Ishikawa (cell line): ENCODE measurements at regions not wholly inside any gene's neighbourhood (a gene's known extent, or its start where the extent isn't known, plus 50 kb on each side); places are given as distances from the start of the nearest gene placed in this dataset.

ENCODE experiments used
- CEBPB ChIP-seq: IDR thresholded peaks from 2 replicates; pipeline ENCODE4 v1.6.1; 2012
- CREB1 ChIP-seq: IDR thresholded peaks from 2 replicates; pipeline ENCODE4 v1.6.1; 2012; ENCODE audit warnings: low read depth
- EGR1 ChIP-seq: IDR thresholded peaks from 2 replicates; pipeline ENCODE4 v1.6.1; 2012
- EP300 ChIP-seq: IDR thresholded peaks from 2 replicates; pipeline ENCODE4 v1.6.1; 2012; ENCODE audit warnings: borderline replicate concordance
- FOXM1 ChIP-seq: IDR thresholded peaks from 2 replicates; pipeline ENCODE4 v1.6.1; 2012; ENCODE audit warnings: low read depth, borderline replicate concordance
- NFIC ChIP-seq: IDR thresholded peaks from 2 replicates; pipeline ENCODE4 v1.6.1; 2012
- RAD21 ChIP-seq: IDR thresholded peaks from 2 replicates; pipeline ENCODE4 v1.6.1; 2012; ENCODE audit warnings: low read depth
- TAF1 ChIP-seq: IDR thresholded peaks from 2 replicates; pipeline ENCODE4 v1.6.1; 2012; ENCODE audit warnings: low read depth, mild to moderate bottlenecking
- TCF12 ChIP-seq: IDR thresholded peaks from 2 replicates; pipeline ENCODE4 v1.6.1; 2012; ENCODE audit warnings: low read depth
- TEAD4 ChIP-seq: IDR thresholded peaks from 2 replicates; pipeline ENCODE4 v1.6.1; 2012
- YY1 ChIP-seq: IDR thresholded peaks from 2 replicates; pipeline ENCODE4 v1.6.1; 2012; ENCODE audit warnings: low read depth
- ZBTB7A ChIP-seq: IDR thresholded peaks from 2 replicates; pipeline ENCODE4 v1.6.1; 2012; ENCODE audit warnings: low read depth
- TF ChIP-seq, protein P1 (sequence below): IDR thresholded peaks from 2 replicates; pipeline ENCODE4 v1.6.1; 2012
- TF ChIP-seq, protein P2 (sequence below): IDR thresholded peaks from 2 replicates; pipeline ENCODE4 v1.6.1; 2012
- TF ChIP-seq, protein P3 (sequence below): IDR thresholded peaks from 2 replicates; pipeline ENCODE4 v1.6.1; 2012; ENCODE audit warnings: low read depth, mild to moderate bottlenecking

DNA sequence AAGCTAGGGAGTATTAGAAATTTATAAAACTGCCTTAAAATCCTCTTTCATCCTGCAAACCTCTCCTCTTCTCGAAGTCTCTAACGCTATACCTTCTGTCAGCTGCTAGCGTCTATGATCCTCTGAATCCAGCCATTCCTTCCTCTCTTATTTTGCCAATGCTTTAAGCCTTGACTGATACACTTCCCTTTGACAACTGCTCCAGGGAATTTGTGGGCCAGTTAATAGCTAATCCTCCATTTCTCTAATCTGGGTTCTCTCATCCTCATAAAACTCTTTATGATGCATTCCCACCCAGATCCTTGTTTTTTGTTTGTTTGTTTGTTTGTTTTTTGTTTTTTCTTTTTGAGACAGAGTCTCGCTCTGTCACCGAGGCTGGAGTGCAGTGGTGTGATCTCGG is 293.6 kb upstream of the PUDP start:
- TF ChIP-seq, protein P1, sequence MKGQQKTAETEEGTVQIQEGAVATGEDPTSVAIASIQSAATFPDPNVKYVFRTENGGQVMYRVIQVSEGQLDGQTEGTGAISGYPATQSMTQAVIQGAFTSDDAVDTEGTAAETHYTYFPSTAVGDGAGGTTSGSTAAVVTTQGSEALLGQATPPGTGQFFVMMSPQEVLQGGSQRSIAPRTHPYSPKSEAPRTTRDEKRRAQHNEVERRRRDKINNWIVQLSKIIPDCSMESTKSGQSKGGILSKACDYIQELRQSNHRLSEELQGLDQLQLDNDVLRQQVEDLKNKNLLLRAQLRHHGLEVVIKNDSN, result no peak
- no peak for TF ChIP-seq TEAD4
- TF ChIP-seq NFIC, result no peak
- TF ChIP-seq RAD21, result no peak
- TF ChIP-seq TCF12, result no peak
- no peak for TF ChIP-seq EGR1

DNA sequence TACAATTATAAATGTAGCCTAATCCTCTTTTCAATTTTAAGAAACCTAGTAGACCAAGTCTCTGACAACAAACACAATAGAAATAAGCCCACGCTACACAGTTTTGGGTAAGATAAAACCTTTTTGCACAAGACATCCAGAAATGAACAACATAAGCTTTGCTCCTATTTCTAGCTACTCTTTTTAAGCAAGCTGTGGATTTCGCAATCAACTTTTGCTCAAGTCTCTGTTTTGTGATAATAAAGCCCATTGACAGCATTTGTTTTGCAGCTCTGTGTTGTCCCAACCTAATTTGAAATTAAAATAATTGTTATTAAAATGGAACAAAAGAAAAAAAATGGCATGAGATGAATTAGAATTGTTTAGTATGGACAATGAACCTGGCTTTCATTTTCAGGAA is 287.9 kb upstream of the PUDP start:
- no peak for TF ChIP-seq YY1
- no peak for TF ChIP-seq TEAD4
- no peak for TF ChIP-seq NFIC
- TF ChIP-seq EP300, result no peak
- TF ChIP-seq, protein P1, result no peak
- TF ChIP-seq, protein P2, sequence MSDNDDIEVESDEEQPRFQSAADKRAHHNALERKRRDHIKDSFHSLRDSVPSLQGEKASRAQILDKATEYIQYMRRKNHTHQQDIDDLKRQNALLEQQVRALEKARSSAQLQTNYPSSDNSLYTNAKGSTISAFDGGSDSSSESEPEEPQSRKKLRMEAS, result no peak
- no peak for TF ChIP-seq FOXM1

DNA sequence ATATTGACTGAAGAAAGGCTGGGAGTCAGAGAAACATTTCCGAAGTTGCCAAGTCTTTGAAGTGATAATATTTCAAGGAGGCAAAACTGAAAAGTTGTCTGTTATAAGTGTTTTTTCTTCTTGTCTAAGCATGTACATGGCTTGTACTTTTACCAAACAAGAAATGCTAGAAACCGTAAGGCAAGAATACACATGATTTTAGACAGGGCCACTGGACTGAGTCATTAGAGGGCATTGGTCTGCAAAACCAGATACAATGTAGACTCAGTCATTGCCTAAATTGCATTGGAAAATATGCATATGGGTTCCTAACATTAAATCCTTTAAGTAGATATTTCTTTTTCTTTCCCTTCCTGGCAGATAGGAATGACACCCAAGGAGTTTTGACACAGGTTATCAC is 284.9 kb upstream of the PUDP start:
- no peak for TF ChIP-seq YY1
- TF ChIP-seq TCF12, result no peak
- no peak for TF ChIP-seq EGR1
- no peak for TF ChIP-seq NFIC
- no peak for TF ChIP-seq RAD21
- TF ChIP-seq CREB1, result no peak
- TF ChIP-seq, protein P1, result no peak
- no peak for TF ChIP-seq CEBPB
- no peak for TF ChIP-seq ZBTB7A
- TF ChIP-seq, protein P2, result no peak
- TF ChIP-seq, protein P3, sequence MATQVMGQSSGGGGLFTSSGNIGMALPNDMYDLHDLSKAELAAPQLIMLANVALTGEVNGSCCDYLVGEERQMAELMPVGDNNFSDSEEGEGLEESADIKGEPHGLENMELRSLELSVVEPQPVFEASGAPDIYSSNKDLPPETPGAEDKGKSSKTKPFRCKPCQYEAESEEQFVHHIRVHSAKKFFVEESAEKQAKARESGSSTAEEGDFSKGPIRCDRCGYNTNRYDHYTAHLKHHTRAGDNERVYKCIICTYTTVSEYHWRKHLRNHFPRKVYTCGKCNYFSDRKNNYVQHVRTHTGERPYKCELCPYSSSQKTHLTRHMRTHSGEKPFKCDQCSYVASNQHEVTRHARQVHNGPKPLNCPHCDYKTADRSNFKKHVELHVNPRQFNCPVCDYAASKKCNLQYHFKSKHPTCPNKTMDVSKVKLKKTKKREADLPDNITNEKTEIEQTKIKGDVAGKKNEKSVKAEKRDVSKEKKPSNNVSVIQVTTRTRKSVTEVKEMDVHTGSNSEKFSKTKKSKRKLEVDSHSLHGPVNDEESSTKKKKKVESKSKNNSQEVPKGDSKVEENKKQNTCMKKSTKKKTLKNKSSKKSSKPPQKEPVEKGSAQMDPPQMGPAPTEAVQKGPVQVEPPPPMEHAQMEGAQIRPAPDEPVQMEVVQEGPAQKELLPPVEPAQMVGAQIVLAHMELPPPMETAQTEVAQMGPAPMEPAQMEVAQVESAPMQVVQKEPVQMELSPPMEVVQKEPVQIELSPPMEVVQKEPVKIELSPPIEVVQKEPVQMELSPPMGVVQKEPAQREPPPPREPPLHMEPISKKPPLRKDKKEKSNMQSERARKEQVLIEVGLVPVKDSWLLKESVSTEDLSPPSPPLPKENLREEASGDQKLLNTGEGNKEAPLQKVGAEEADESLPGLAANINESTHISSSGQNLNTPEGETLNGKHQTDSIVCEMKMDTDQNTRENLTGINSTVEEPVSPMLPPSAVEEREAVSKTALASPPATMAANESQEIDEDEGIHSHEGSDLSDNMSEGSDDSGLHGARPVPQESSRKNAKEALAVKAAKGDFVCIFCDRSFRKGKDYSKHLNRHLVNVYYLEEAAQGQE, result no peak
- TF ChIP-seq TEAD4, result no peak
- TF ChIP-seq FOXM1, result no peak
- TF ChIP-seq TAF1, result no peak

DNA sequence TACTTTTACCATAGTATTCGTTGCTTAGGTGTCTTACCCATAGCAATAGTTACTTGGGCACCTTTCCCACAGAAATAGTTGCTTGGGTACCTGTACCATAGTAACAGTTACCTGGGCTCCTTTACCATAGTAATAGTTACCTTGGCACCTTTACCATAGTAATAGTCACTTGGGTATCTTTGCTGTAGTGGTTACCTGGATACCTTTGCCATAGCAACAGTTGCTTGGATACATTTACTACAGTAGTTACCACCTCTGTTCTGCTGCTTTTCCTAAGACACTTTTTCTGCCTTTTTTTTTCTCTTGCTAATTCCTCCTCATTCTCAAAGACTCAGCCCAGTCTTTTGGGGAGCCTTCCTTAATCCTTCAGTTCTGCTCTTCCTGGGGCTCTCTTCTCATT is 272.8 kb upstream of the PUDP start:
- TF ChIP-seq RAD21 (no peak), TCF12 (no peak), CEBPB (no peak)
- TF ChIP-seq, protein P1, result no peak
- TF ChIP-seq, protein P3, result no peak

DNA sequence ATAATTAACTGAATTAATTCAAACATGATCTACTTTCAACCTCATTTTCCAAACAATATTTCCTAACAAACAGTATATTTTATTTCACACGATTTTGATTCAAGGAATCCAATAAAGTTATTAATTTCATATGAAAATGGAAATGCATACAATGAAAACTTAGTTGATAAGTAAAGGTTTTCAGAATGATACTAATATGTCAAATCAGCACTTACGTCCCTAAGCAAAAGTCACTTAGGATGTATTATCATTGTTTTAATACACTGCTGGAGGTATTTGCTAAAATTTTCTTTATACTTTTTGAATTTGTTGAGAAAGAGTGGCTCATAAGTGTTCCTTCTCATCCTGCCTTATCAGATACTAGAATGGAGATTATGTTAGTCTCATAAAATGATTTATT is 266.8 kb upstream of the PUDP start:
- TF ChIP-seq TCF12 (no peak), EP300 (no peak), NFIC (no peak), FOXM1 (no peak), TEAD4 (no peak), CREB1 (no peak), ZBTB7A (no peak), RAD21 (no peak), YY1 (no peak)
- TF ChIP-seq, protein P2, result no peak

DNA sequence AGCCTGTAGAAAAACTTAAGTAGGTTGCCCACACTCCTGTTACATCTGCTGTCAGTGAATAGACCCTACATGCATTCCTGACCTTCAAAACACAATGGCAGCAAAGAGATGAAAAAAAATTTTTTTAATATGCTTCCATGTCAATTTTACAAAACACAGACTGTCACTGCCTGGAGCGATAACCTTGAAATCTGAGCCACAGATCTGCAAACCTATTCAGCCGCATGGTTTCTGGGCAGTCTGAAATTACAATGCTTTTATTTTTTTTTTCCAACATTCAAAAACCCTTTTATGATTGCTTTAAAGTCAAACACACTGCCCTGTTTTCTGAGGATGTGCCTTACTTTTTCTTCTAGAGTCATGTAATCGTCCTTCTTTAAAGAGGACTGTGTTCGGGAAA is 264.9 kb upstream of the PUDP start:
- TF ChIP-seq TCF12 (no peak), ZBTB7A (no peak), YY1 (no peak), EGR1 (no peak), FOXM1 (no peak)
- TF ChIP-seq, protein P1, result no peak
- TF ChIP-seq, protein P2, result no peak
- TF ChIP-seq, protein P3, result no peak
